DMS53 (cell line): ENCODE measurements at regions not wholly inside any gene's neighbourhood (a gene's known extent, or its start where the extent isn't known, plus 50 kb on each side); places are given as distances from the start of the nearest gene placed in this dataset.
A peak's percentile ranks its signal among the peaks of the same experiment; 100 is the strongest.
"Not testable (repeated sequence)": the region's sequence is repeated elsewhere in the genome, so short reads cannot be mapped to it uniquely, and the experiment has no call there.

Experiments
- DNase-seq: peaks from one replicate; lab custom pipeline; 2025; lab: John Stamatoyannopoulos, UW

GRCh38 chr10:7069706-7070105 is 341.1 kb downstream of the SFMBT2 start:
- DNase-seq, result no peak

- no peak for DNase-seq
Measured at GRCh38 chr10:7056216-7056615, 354.6 kb downstream of the SFMBT2 start.

GRCh38 chr10:7054915-7055314 is 355.9 kb downstream of the SFMBT2 start:
- DNase-seq, result peak; percentile 49

- no peak for DNase-seq
Measured at GRCh38 chr10:7053195-7053594, 357.6 kb downstream of the SFMBT2 start.

- not testable (repeated sequence) for DNase-seq
Measured at GRCh38 chr10:7050024-7050423, 360.8 kb downstream of the SFMBT2 start.

- no peak for DNase-seq
Measured at GRCh38 chr10:7048061-7048460, 362.8 kb downstream of the SFMBT2 start.

GRCh38 chr10:7046615-7047014 is 364.2 kb downstream of the SFMBT2 start:
- DNase-seq, result no peak

- no peak for DNase-seq
Measured at GRCh38 chr10:7045891-7046599, 364.8 kb downstream of the SFMBT2 start.

- DNase-seq, result no peak
Measured at GRCh38 chr10:7043055-7043653, 367.7 kb downstream of the SFMBT2 start.

- DNase-seq, result no peak
Measured at GRCh38 chr10:7042419-7043054, 368.3 kb downstream of the SFMBT2 start.

GRCh38 chr10:7042000-7042399 is 368.8 kb downstream of the SFMBT2 start:
- DNase-seq, result no peak

GRCh38 chr10:7040681-7041080 is 370.2 kb downstream of the SFMBT2 start:
- DNase-seq, result no peak

GRCh38 chr10:7039859-7040258 is 371.0 kb downstream of the SFMBT2 start:
- DNase-seq, result no peak

GRCh38 chr10:7038416-7038815 is 372.4 kb downstream of the SFMBT2 start:
- DNase-seq, result no peak

GRCh38 chr10:7037434-7037833 is 373.4 kb downstream of the SFMBT2 start:
- not testable (repeated sequence) for DNase-seq

- no peak for DNase-seq
Measured at GRCh38 chr10:7036951-7037350, 373.9 kb downstream of the SFMBT2 start.

GRCh38 chr10:7035126-7035761 is 375.6 kb downstream of the SFMBT2 start:
- DNase-seq, result no peak

GRCh38 chr10:7033031-7033430 is 377.8 kb downstream of the SFMBT2 start:
- DNase-seq, result no peak

- DNase-seq, result no peak
Measured at GRCh38 chr10:7030134-7030855, 380.5 kb downstream of the SFMBT2 start.

- DNase-seq, result no peak
Measured at GRCh38 chr10:7029672-7030071, 381.2 kb downstream of the SFMBT2 start.

- DNase-seq, result no peak
Measured at GRCh38 chr10:7028809-7029166, 382.0 kb downstream of the SFMBT2 start.
